Esophagus squamous epithelium (tissue), 4 donors: ENCODE measurements at regions not wholly inside any gene's neighbourhood (a gene's known extent, or its start where the extent isn't known, plus 50 kb on each side); places are given as distances from the start of the nearest gene placed in this dataset.

Experiments
- POLR2A ChIP-seq, 4 donors: fragments of 450-650 bp; IDR thresholded peaks; one replicate each; pipeline ENCODE4 v1.6.1; 2017; ENCODE audit warnings: antibody characterized with exemption in 4 of 4, mild to moderate bottlenecking in 4 of 4, moderate library complexity in 3 of 4
- TF ChIP-seq, protein P1 (sequence below), 6 experiments: fragments of 450-650 bp in 4 of 6; fragments of 200-600 bp in 2 of 6; sonication (generic) in 2 of 6; IDR thresholded peaks; one replicate each; pipeline ENCODE4 v1.5.1; 2016 to 2019; ENCODE audit warnings: antibody characterized with exemption in 6 of 6, mild to moderate bottlenecking in 4 of 6, moderate library complexity in 4 of 6

DNA sequence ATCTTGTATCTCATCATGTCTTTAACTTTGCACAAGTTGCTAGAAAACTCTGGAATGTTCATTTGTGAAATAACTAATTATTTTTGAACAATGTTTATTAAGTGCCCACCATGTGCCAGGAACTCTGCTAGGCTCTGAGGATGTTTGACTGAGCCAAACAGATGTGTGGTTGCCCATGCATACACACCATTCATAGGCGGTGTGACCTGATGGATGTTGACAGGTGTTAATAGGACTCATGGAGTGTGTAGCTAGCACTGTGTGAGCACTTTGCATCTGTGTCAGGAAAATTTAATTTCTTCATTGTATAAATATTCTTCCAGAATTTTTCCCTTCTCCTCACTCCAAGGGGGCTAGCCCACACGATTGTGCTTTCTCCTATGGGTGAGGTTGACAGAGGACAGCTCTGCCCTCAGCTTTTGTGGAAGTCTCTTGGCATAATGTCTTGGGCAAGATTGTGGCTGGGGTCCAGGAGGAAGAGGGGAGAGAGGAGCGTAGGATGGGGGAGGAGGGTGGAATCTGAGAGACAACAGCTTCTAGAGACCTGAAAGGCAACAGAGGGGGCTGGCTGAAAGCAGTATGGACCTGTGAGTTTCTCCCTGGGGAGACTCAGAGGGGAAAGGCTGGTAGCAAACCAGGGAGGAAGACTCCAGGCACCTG lies 214.6 kb upstream of the CXCR4 start:
- TF ChIP-seq, protein P1, sequence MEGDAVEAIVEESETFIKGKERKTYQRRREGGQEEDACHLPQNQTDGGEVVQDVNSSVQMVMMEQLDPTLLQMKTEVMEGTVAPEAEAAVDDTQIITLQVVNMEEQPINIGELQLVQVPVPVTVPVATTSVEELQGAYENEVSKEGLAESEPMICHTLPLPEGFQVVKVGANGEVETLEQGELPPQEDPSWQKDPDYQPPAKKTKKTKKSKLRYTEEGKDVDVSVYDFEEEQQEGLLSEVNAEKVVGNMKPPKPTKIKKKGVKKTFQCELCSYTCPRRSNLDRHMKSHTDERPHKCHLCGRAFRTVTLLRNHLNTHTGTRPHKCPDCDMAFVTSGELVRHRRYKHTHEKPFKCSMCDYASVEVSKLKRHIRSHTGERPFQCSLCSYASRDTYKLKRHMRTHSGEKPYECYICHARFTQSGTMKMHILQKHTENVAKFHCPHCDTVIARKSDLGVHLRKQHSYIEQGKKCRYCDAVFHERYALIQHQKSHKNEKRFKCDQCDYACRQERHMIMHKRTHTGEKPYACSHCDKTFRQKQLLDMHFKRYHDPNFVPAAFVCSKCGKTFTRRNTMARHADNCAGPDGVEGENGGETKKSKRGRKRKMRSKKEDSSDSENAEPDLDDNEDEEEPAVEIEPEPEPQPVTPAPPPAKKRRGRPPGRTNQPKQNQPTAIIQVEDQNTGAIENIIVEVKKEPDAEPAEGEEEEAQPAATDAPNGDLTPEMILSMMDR (IDR thresholded peaks at IDR 0.05) = no peak
- no peak for TF ChIP-seq POLR2A (IDR thresholded peaks at IDR 0.05)
